Tibial nerve (tissue), 4 donors: ENCODE measurements at regions not wholly inside any gene's neighbourhood (a gene's known extent, or its start where the extent isn't known, plus 50 kb on each side); places are given as distances from the start of the nearest gene placed in this dataset.

Source experiments
- EP300 ChIP-seq, 2 donors: sonication (generic); formaldehyde crosslinking; IDR thresholded peaks; one replicate each; pipeline ENCODE4 v1.6.1; 2017; ENCODE audit warnings: antibody characterized with exemption in 2 of 2, mild to moderate bottlenecking in 1 of 2
- TF ChIP-seq, protein P1 (sequence below), 5 experiments: fragments of 200-600 bp in 3 of 5; fragments of 450-650 bp in 2 of 5; sonication (generic) in 3 of 5; IDR thresholded peaks; one replicate each; pipeline ENCODE4 v1.5.1; 2016 to 2019; ENCODE audit warnings: antibody characterized with exemption in 5 of 5, mild to moderate bottlenecking in 3 of 5, moderate library complexity in 2 of 5

DNA sequence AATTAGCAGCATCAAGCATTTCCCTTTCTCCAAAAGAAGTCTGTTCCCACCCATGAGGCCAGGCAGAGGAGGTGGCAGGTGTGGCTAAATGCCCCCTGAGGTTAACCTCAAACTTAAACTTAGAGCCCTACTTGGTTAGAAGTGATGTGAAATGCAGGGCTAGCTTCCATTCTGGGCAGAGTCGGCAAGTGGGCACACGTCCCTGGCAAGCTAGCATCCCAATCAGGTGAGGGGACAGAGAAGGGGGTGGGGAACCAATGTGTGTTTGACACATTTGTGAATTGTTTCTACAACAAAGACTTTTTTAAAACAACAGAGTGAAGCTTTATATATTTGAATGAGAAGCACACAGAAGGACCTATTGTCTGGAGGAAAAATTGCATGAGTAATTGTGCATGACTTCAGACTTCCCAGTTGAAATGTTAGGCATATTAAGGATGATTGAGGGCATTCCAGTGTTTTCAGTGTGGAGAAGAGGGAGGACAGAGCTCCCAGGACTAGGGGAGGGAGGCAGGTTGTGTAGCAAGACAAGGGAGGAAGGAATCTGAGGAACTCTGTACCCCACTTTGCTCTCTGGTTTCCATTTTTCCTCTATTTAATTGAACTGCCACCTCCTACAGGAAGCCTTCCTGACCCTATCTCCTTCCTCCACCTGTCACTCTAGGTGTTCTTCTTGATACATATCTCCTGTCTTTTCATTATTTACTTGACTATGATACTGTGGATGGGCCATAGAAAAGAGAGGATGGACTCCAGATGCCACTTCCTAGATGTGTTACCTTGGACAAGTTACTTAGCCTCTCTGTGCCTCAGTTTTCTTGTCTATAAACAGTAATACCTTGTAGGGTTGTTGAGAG lies 83.3 kb upstream of the PICALM start:
- TF ChIP-seq, protein P1, sequence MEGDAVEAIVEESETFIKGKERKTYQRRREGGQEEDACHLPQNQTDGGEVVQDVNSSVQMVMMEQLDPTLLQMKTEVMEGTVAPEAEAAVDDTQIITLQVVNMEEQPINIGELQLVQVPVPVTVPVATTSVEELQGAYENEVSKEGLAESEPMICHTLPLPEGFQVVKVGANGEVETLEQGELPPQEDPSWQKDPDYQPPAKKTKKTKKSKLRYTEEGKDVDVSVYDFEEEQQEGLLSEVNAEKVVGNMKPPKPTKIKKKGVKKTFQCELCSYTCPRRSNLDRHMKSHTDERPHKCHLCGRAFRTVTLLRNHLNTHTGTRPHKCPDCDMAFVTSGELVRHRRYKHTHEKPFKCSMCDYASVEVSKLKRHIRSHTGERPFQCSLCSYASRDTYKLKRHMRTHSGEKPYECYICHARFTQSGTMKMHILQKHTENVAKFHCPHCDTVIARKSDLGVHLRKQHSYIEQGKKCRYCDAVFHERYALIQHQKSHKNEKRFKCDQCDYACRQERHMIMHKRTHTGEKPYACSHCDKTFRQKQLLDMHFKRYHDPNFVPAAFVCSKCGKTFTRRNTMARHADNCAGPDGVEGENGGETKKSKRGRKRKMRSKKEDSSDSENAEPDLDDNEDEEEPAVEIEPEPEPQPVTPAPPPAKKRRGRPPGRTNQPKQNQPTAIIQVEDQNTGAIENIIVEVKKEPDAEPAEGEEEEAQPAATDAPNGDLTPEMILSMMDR (IDR thresholded peaks at IDR 0.05) = no peak
- TF ChIP-seq EP300 (IDR thresholded peaks at IDR 0.05) = no peak
